ENCODE measurements at regions not wholly inside any gene's neighbourhood (a gene's known extent, or its start where the extent isn't known, plus 50 kb on each side); places are given as distances from the start of the nearest gene placed in this dataset.

GRCh38 chr2:143935482-143935752 lies 584.5 kb downstream of the ZEB2 start:
- TF ChIP-seq USF1 (CRISPR knock-in tag; IDR thresholded peaks at IDR 0.05) (no peak), MAZ (CRISPR knock-in tag; conservative IDR thresholded peaks at IDR 0.05 in 1 of 2, IDR thresholded peaks at IDR 0.05 in 1 of 2) (no peak), RNF2 (IDR thresholded peaks at IDR 0.05) (no peak), ZFP36 (IDR thresholded peaks at IDR 0.05; ENCODE audit: low read depth, low read length, partially characterized antibody) (no peak), RBFOX2 (IDR thresholded peaks at IDR 0.05; ENCODE audit: low read depth, low read length) (no peak), ZNF561 (CRISPR knock-in tag; conservative IDR thresholded peaks at IDR 0.05) (no peak), HDAC6 (IDR thresholded peaks at IDR 0.05; ENCODE audit: low read depth, low read length) (no peak), ZNF224 (CRISPR knock-in tag; IDR thresholded peaks at IDR 0.05) (no peak), RBM25 (IDR thresholded peaks at IDR 0.05; ENCODE audit: low read depth, low read length, severe bottlenecking) (no peak), RBBP5 (IDR thresholded peaks at IDR 0.05; ENCODE audit: borderline replicate concordance, insufficient read depth, low read length, poor library complexity, severe bottlenecking) (no peak), LEF1 (IDR thresholded peaks at IDR 0.05) (no peak), FOXM1 (IDR thresholded peaks at IDR 0.05; ENCODE audit: low read depth) (no peak), FOXM1 (CRISPR knock-in tag; IDR thresholded peaks at IDR 0.05; ENCODE audit: low read depth) (no peak)
- TF ChIP-seq, protein P1, sequence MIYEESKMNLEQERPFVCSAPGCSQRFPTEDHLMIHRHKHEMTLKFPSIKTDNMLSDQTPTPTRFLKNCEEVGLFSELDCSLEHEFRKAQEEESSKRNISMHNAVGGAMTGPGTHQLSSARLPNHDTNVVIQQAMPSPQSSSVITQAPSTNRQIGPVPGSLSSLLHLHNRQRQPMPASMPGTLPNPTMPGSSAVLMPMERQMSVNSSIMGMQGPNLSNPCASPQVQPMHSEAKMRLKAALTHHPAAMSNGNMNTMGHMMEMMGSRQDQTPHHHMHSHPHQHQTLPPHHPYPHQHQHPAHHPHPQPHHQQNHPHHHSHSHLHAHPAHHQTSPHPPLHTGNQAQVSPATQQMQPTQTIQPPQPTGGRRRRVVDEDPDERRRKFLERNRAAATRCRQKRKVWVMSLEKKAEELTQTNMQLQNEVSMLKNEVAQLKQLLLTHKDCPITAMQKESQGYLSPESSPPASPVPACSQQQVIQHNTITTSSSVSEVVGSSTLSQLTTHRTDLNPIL (CRISPR knock-in tag; IDR thresholded peaks at IDR 0.05): no peak
- TF ChIP-seq, protein P2, sequence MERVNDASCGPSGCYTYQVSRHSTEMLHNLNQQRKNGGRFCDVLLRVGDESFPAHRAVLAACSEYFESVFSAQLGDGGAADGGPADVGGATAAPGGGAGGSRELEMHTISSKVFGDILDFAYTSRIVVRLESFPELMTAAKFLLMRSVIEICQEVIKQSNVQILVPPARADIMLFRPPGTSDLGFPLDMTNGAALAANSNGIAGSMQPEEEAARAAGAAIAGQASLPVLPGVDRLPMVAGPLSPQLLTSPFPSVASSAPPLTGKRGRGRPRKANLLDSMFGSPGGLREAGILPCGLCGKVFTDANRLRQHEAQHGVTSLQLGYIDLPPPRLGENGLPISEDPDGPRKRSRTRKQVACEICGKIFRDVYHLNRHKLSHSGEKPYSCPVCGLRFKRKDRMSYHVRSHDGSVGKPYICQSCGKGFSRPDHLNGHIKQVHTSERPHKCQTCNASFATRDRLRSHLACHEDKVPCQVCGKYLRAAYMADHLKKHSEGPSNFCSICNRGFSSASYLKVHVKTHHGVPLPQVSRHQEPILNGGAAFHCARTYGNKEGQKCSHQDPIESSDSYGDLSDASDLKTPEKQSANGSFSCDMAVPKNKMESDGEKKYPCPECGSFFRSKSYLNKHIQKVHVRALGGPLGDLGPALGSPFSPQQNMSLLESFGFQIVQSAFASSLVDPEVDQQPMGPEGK (CRISPR knock-in tag; IDR thresholded peaks at IDR 0.05; ENCODE audit: borderline replicate concordance): no peak
